ENCODE measurements at regions not wholly inside any gene's neighbourhood (a gene's known extent, or its start where the extent isn't known, plus 50 kb on each side); places are given as distances from the start of the nearest gene placed in this dataset.

GRCh38 chr7:57384380-57384779, 65.6 kb upstream of the ZNF716 start:
- TF ChIP-seq CTCF (IDR thresholded peaks at IDR 0.05) = no peak
- no peak for TF ChIP-seq POLR2A (IDR thresholded peaks at IDR 0.05)

Data from body of pancreas (tissue), 4 donors.